ENCODE measurements at regions not wholly inside any gene's neighbourhood (a gene's known extent, or its start where the extent isn't known, plus 50 kb on each side); places are given as distances from the start of the nearest gene placed in this dataset.

GRCh38 chr4:52298444-52298843 is 247.3 kb downstream of the SPATA18 start:
- no peak overlapping the region for H4K91ac ChIP-seq (ENCODE audit: insufficient read depth, low read depth, low read length)
- POLR2A ChIA-PET (ENCODE audit: unreplicated experiment) = no interaction called here
- intact Hi-C loops (cut with micrococcal nuclease) (no loop called here), in situ Hi-C loops (cut with MboI; ENCODE audit: low sequenced_read_pairs) (no loop called here), dilution Hi-C loops (cut with HindIII; ENCODE audit: low sequenced_read_pairs, unreplicated experiment) (no loop called here)
- H3K4me2 ChIP-seq (ENCODE audit: low read depth, low read length) = no peak overlapping the region
- no peak overlapping the region for H4K8ac ChIP-seq (ENCODE audit: low read depth in 2 of 2, low read length in 2 of 2)
- H3K56ac ChIP-seq (ENCODE audit: extremely low read depth, insufficient read depth, low read length) = no peak overlapping the region
- H4K20me1 ChIP-seq (ENCODE audit: insufficient read depth, low read length) = no peaks in the 10 kb centered on the region
- no peak overlapping the region for H2BK20ac ChIP-seq (ENCODE audit: low read depth, low read length)
- H4K5ac ChIP-seq (ENCODE audit: low read depth, low read length) = no peak overlapping the region
- H3K27me3 ChIP-seq (ENCODE audit: control insufficient read depth, insufficient read depth, low read length) = no peaks in the 10 kb centered on the region
- H2BK15ac ChIP-seq (ENCODE audit: low read depth, low read length) = no peak overlapping the region
- H3K9ac ChIP-seq (ENCODE audit: low read depth, low read length) = no peak overlapping the region
- no peak overlapping the region for H2BK5ac ChIP-seq (ENCODE audit: low read depth, low read length, poor library complexity, severe bottlenecking)
- H2BK120ac ChIP-seq (ENCODE audit: low read depth, low read length) = no peak overlapping the region
- H3K9me1 ChIP-seq (ENCODE audit: insufficient read depth, low read length) = no peaks in the 10 kb centered on the region
- no peak overlapping the region for H3K27ac ChIP-seq (ENCODE audit: insufficient read depth, low read length)
- no peaks in the 10 kb centered on the region for H3K36me3 ChIP-seq (ENCODE audit: control insufficient read depth, insufficient read depth, low read length)
- DNase-seq (no peak), ATAC-seq (ENCODE audit: low read depth) (no peak)
- no peak overlapping the region for H3K4ac ChIP-seq (ENCODE audit: low read depth, low read length)
- no CpG with 5 or more reads among the region's 1 CpG for WGBS, 2 experiments (ENCODE audit: extremely low coverage in 2 of 2, insufficient read length in 1 of 2)
- no peak overlapping the region for H3K18ac ChIP-seq (ENCODE audit: low read depth, low read length)
- no peak overlapping the region for H2AK5ac ChIP-seq (ENCODE audit: low read depth, low read length)
- TF ChIP-seq, protein P1, sequence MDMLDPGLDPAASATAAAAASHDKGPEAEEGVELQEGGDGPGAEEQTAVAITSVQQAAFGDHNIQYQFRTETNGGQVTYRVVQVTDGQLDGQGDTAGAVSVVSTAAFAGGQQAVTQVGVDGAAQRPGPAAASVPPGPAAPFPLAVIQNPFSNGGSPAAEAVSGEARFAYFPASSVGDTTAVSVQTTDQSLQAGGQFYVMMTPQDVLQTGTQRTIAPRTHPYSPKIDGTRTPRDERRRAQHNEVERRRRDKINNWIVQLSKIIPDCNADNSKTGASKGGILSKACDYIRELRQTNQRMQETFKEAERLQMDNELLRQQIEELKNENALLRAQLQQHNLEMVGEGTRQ (IDR thresholded peaks at IDR 0.05; ENCODE audit: low read depth, low read length) = no peak
- TF ChIP-seq CHD1 (IDR thresholded peaks at IDR 0.05; ENCODE audit: low read depth, low read length) = no peak
- no peak for TF ChIP-seq RAD21 (IDR thresholded peaks at IDR 0.05; ENCODE audit: low read length)
- TF ChIP-seq MXI1 (IDR thresholded peaks at IDR 0.05; ENCODE audit: borderline replicate concordance, low read depth, low read length) = no peak
- TF ChIP-seq NFE2L2 (IDR thresholded peaks at IDR 0.05; ENCODE audit: low read depth, low read length) = no peak
- no peak for TF ChIP-seq ELK1 (IDR thresholded peaks at IDR 0.05; ENCODE audit: borderline replicate concordance, low read depth, low read length)
- TF ChIP-seq RFX5 (IDR thresholded peaks at IDR 0.05; ENCODE audit: low read depth, low read length) = no peak
- no peak for TF ChIP-seq CTCF (conservative IDR thresholded peaks at IDR 0.05; ENCODE audit: low read depth, low read length)
- TF ChIP-seq SMC3 (IDR thresholded peaks at IDR 0.05; ENCODE audit: low read depth, low read length) = no peak
- no peak for TF ChIP-seq CEBPB (IDR thresholded peaks at IDR 0.05; ENCODE audit: low read depth, low read length)
- TF ChIP-seq RCOR1 (IDR thresholded peaks at IDR 0.05; ENCODE audit: insufficient replicate concordance, low read length) = no peak
- TF ChIP-seq BHLHE40 (IDR thresholded peaks at IDR 0.05; ENCODE audit: low read depth, low read length) = no peak
- no peak for TF ChIP-seq FOS (IDR thresholded peaks at IDR 0.05; ENCODE audit: low read depth, low read length)
- TF ChIP-seq MAFK (IDR thresholded peaks at IDR 0.05; ENCODE audit: low read depth, low read length) = no peak
- TF ChIP-seq MAZ (IDR thresholded peaks at IDR 0.05; ENCODE audit: borderline replicate concordance, low read depth, low read length) = no peak
- TF ChIP-seq POLR2A (IDR thresholded peaks at IDR 0.05; ENCODE audit: low read depth, low read length) = no peak
- no peak overlapping the region for H2AFZ ChIP-seq (replicated peaks; ENCODE audit: low read length, poor library complexity)
- no peak overlapping the region for H3K23ac ChIP-seq (ENCODE audit: low read depth, low read length)
- no peak overlapping the region for H2AK9ac ChIP-seq (replicated peaks; ENCODE audit: low read depth, low read length, poor library complexity)
- H3K4me1 ChIP-seq (ENCODE audit: control insufficient read depth, insufficient read depth, low read length) = no peaks in the 10 kb centered on the region
- H3K79me1 ChIP-seq (ENCODE audit: low read depth in 1 of 2, low read length in 2 of 2) = no peaks in the 10 kb centered on the region
- H3K9me3 ChIP-seq (ENCODE audit: control insufficient read depth, insufficient read depth, low read length) = no peaks in the 10 kb centered on the region
- no peak overlapping the region for H3K4me3 ChIP-seq (ENCODE audit: insufficient read depth, low read depth, low read length)
- BruUV-seq (replicated peaks) = no TSS peak
- H3K14ac ChIP-seq (replicated peaks; ENCODE audit: low read depth, low read length) = no peak overlapping the region
- CTCF ChIA-PET = no interaction called here
